Ectodermal cell (in vitro differentiated cells): ENCODE measurements at regions not wholly inside any gene's neighbourhood (a gene's known extent, or its start where the extent isn't known, plus 50 kb on each side); places are given as distances from the start of the nearest gene placed in this dataset.

Experiments used
- H3K27ac ChIP-seq: 2 replicates; pipeline ENCODE4 v1.7.0; 2013; ENCODE audit warnings: mild to moderate bottlenecking, low read depth, low read length; ENCODE audit not compliant: insufficient read depth, poor library complexity, severe bottlenecking
- H3K27me3 ChIP-seq: 2 replicates; pipeline ENCODE4 v1.7.0; 2013; ENCODE audit warnings: mild to moderate bottlenecking, low read length; ENCODE audit not compliant: insufficient read depth, control insufficient read depth, poor library complexity, severe bottlenecking
- H3K36me3 ChIP-seq: one replicate; pipeline ENCODE4 v1.7.0; 2013; ENCODE audit warnings: low read length; ENCODE audit not compliant: control insufficient read depth, insufficient read depth
- H3K4me1 ChIP-seq: one replicate; pipeline ENCODE4 v1.7.0; 2013; ENCODE audit warnings: low read length; ENCODE audit not compliant: control insufficient read depth, insufficient read depth
- H3K4me3 ChIP-seq: 2 replicates; pipeline ENCODE4 v1.7.0; 2013; ENCODE audit warnings: low read depth, low read length, control low read depth; ENCODE audit not compliant: insufficient read depth
- H3K9me3 ChIP-seq: 2 replicates; pipeline ENCODE4 v1.7.0; 2013; ENCODE audit warnings: mild to moderate bottlenecking, low read length, moderate library complexity; ENCODE audit not compliant: control insufficient read depth
- WGBS, 2 experiments: methylation state at CpG; one replicate each; pipeline ENCODE4 v1.1.7; 2013; ENCODE audit warnings: missing lambda C conversion rate in 2 of 2; 5-methylcytosine and 5-hydroxymethylcytosine counted together

DNA sequence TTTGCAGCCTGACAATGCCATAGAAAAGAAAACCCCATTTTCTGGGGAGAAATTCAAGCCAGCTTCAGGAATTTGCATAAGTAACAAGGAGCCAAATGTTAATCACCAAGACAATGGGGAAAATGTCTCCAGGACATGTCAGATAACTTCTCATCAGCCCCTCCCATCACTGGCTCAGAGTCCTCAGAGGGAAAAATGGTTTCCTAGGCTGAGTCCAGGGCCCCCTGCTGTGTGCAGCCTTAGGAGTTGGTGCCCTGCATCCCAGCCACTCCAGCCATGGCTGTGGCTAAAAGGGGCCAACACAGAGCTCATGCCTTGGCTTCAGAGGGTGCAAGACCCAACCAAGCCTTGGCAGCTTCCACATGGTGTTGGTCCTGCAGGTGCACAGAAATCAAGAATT, 63.7 kb upstream of the FANCL start:
- no peaks in the 10 kb centered on the region for H3K9me3 ChIP-seq
- H3K27ac ChIP-seq: no peak overlapping the region
- no peak overlapping the region for H3K4me3 ChIP-seq
- no peaks in the 10 kb centered on the region for H3K36me3 ChIP-seq
- H3K4me1 ChIP-seq: no peaks in the 10 kb centered on the region
- H3K27me3 ChIP-seq: no peaks in the 10 kb centered on the region

DNA sequence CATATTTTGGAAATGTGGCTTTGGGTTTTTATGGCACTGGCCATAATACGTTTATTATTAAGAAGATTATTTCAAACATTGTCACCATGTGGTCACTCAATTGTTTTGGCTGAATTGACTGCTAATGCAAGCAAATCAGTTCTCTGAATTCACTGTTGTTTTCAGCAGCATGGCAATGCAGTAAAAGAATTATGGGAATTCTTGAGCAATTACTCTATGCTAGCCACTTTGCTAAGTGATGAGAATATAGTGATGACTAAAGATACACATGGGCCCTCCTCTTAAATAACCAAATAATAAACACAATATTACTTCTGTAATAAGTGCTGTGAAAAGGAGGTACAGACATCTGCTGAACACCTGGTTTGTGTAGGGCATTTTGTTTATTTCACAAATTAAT, 58.0 kb upstream of the FANCL start:
- no peaks in the 10 kb centered on the region for H3K27me3 ChIP-seq
- H3K4me3 ChIP-seq: no peak overlapping the region
- no peaks in the 10 kb centered on the region for H3K9me3 ChIP-seq
- WGBS, 2 experiments: 80 to 100% methylated on average over 1 of the region's 1 CpG
- no peaks in the 10 kb centered on the region for H3K36me3 ChIP-seq
- H3K27ac ChIP-seq: no peak overlapping the region
- no peaks in the 10 kb centered on the region for H3K4me1 ChIP-seq

GRCh38 chr2:58293056-58293455, 51.9 kb upstream of the FANCL start:
- WGBS, 2 experiments: 93 to 97% methylated on average over 1 of the region's 1 CpG
- H3K27ac ChIP-seq: no peak overlapping the region
- no peak overlapping the region for H3K4me3 ChIP-seq
- H3K36me3 ChIP-seq: no peaks in the 10 kb centered on the region
- H3K4me1 ChIP-seq: no peaks in the 10 kb centered on the region
- H3K9me3 ChIP-seq: no peaks in the 10 kb centered on the region
- no peaks in the 10 kb centered on the region for H3K27me3 ChIP-seq

DNA sequence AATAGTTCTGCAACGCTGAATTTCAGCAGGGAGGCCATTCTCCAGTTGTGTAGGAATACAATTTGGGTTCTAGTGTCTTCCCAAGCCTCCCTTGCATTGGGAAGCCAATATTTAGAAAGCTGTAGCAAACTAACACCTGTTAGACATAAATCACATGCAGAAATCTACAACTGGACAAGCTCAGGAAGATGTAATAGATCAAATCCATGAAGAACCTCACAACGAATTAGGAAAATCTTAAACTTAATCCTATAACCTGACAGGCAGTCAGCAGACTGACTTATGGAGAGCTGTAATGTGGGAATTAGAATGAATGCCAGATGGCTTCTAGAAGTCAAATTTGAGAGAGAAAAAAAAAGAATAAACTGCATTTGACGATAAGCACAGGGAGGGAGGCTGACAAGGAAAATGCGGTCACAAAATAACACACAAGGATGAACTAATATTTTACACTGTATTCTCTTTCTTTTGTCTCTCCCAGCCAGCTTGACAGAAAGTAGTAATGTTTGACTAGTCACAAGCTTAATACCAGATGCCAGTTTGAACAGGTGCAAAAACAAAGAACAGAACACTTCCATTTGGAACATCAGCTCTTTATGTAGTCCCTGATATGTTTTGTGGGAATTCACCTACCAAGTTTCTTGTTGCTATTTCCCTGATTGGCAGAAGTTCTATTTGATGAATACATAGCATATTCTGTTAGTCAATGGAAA, 50.8 kb upstream of the FANCL start:
- H3K36me3 ChIP-seq: no peaks in the 10 kb centered on the region
- H3K27ac ChIP-seq: no peak overlapping the region
- 95 to 96% methylated on average over 4 of the region's 4 CpGs for WGBS, 2 experiments
- no peak overlapping the region for H3K4me3 ChIP-seq
- no peaks in the 10 kb centered on the region for H3K4me1 ChIP-seq
- H3K9me3 ChIP-seq: no peaks in the 10 kb centered on the region
- no peaks in the 10 kb centered on the region for H3K27me3 ChIP-seq
